ENCODE measurements at regions not wholly inside any gene's neighbourhood (a gene's known extent, or its start where the extent isn't known, plus 50 kb on each side); places are given as distances from the start of the nearest gene placed in this dataset.

DNA sequence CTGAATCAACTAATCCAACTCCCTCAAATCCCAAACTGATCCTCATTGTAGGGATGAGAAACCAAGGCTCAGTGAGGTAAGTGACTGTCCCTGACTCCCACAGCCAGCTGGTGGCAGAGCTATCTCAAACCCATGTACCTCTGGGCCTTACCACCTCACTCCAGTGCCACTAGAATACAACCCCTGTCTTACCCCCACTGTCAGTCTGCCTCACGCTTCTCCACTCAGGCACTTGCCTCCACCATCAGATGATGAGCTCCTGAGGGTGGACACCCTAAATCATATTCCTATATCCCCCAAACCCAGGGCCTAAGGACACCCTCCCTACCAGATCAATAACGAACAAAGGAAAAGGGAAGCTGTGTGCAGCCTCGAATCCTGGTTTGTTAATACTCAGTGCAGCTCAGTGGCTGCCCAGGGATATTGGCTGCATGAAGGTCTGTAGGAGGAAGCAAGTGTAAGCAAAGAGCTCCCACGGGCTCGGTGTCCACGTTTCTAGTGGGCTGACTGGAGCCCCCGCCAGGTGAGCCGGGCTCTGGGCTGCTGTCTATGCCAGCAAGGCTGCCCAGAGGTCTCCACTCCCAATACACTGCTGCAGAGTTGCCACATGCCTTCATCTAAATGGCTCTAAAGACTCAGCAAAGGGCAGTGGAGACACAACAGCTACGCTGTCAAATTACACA lies 533.4 kb downstream of the MATN1 start:
- TF ChIP-seq, protein P1, sequence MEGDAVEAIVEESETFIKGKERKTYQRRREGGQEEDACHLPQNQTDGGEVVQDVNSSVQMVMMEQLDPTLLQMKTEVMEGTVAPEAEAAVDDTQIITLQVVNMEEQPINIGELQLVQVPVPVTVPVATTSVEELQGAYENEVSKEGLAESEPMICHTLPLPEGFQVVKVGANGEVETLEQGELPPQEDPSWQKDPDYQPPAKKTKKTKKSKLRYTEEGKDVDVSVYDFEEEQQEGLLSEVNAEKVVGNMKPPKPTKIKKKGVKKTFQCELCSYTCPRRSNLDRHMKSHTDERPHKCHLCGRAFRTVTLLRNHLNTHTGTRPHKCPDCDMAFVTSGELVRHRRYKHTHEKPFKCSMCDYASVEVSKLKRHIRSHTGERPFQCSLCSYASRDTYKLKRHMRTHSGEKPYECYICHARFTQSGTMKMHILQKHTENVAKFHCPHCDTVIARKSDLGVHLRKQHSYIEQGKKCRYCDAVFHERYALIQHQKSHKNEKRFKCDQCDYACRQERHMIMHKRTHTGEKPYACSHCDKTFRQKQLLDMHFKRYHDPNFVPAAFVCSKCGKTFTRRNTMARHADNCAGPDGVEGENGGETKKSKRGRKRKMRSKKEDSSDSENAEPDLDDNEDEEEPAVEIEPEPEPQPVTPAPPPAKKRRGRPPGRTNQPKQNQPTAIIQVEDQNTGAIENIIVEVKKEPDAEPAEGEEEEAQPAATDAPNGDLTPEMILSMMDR (IDR thresholded peaks at IDR 0.05): no peak
- no peak for TF ChIP-seq POLR2A (IDR thresholded peaks at IDR 0.05)

Data from ovary (tissue), 3 donors.